Omental fat pad (tissue), 3 donors: ENCODE measurements at regions not wholly inside any gene's neighbourhood (a gene's known extent, or its start where the extent isn't known, plus 50 kb on each side); places are given as distances from the start of the nearest gene placed in this dataset.

Experiments
- ATAC-seq: fragments of 150-250 bp; one replicate; pipeline ENCODE4 v1.9.1; 2016; ENCODE audit warnings: mild to moderate bottlenecking, moderate library complexity; ENCODE audit not compliant: low FRiP score
- DNase-seq: peaks from one replicate; pipeline ENCODE4 v3.0.0-alpha.2; 2019; ENCODE audit warnings: low spot score
- TF ChIP-seq, protein P1 (sequence below), 3 donors: fragments of 450-650 bp; IDR thresholded peaks; one replicate each; pipeline ENCODE4 v1.5.1; 2016 to 2017; ENCODE audit warnings: antibody characterized with exemption in 3 of 3, mild to moderate bottlenecking in 3 of 3, moderate library complexity in 2 of 3

DNA sequence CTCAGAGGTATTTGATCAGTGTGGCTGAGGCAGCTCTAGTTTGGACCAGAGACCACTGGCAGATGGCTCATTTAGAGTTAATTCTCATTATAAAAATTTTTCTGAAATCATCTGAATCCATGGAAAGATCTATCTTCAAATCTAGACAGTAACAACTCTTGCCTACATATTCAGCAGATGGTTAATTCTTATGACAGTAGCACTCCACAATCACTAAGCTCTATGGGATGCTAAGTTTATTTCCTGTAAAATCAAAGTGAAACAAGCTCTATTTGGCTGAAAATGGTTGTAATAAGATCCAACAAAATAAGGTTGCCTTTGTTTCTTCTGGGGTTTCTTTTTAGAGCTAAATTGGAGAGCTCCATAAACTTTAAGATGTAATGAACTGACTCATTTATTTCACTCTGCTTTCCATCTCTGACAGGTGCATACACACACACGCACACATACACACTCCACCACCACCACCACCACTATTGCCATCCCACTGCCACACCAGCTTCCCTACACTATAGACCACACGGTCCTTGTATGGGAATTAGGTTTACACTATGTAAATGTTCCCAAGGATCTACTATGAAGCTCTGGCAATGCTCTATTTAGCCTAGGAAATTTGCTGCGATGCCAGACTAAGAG, 293.1 kb downstream of the RPAP3 start:
- no peak for ATAC-seq
- TF ChIP-seq, protein P1, sequence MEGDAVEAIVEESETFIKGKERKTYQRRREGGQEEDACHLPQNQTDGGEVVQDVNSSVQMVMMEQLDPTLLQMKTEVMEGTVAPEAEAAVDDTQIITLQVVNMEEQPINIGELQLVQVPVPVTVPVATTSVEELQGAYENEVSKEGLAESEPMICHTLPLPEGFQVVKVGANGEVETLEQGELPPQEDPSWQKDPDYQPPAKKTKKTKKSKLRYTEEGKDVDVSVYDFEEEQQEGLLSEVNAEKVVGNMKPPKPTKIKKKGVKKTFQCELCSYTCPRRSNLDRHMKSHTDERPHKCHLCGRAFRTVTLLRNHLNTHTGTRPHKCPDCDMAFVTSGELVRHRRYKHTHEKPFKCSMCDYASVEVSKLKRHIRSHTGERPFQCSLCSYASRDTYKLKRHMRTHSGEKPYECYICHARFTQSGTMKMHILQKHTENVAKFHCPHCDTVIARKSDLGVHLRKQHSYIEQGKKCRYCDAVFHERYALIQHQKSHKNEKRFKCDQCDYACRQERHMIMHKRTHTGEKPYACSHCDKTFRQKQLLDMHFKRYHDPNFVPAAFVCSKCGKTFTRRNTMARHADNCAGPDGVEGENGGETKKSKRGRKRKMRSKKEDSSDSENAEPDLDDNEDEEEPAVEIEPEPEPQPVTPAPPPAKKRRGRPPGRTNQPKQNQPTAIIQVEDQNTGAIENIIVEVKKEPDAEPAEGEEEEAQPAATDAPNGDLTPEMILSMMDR (IDR thresholded peaks at IDR 0.05), result no peak
- DNase-seq, result no peak

DNA sequence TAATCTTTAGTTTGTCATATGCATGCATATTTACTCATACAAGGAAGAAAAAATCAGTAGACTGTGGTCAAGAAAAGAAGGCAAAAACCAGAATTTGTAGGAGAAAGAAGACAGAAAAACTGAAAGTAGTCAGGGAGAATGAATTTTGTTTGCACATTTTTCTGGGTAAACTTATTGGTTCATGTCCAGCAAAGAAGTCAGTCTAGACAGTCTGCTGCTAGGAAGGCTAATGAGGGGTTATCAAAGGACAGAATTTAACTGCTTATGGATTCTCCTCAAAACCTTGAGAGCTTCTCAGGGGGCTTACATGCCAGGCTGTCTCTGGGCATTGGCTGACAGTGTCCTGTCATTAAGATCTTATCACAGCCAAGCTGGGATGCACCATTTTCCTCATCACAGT, 293.9 kb downstream of the RPAP3 start:
- ATAC-seq (no peak), DNase-seq (no peak)
- TF ChIP-seq, protein P1 (IDR thresholded peaks at IDR 0.05), result no peak

DNA sequence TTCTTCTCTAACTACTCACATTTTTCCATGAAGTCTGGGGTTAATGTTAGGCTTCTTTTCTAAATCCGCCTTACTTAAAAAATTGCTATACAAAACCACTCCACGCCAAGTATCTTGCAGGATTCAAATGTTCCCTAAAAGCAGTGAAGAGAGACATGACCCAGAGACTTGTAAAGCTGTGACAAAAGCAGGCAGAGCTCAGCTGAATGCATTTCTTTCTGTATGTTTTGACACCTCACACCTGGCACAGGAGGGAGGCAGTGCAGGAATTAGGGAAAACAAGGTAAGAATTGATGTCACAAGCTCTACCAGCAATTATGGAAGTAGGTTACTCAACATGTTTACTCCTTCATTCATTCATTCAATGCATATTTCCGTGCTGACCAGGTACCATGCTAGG, 295.0 kb downstream of the RPAP3 start:
- DNase-seq (no peak), ATAC-seq (no peak)
- TF ChIP-seq, protein P1 (IDR thresholded peaks at IDR 0.05), result no peak

DNA sequence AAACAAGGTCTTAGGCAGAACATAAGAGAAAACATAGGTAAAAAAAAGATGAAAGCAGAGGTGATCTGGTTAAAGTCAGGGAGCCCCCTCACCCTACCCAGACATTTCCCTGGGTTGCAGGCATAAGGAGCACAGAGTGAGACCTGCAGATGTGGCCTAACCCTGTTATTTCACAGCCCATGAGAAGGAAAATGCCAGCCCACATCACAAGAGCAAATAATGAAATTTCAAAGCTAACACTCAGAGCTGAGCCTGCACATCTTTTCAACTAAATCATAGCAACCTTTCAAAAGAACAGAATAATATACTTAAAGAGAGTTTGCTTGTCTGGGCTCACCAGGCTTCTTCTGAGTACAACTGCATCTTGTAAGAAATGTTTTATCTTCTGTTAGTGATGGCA, 295.4 kb downstream of the RPAP3 start:
- ATAC-seq, result no peak
- TF ChIP-seq, protein P1 (IDR thresholded peaks at IDR 0.05), result no peak
- no peak for DNase-seq

DNA sequence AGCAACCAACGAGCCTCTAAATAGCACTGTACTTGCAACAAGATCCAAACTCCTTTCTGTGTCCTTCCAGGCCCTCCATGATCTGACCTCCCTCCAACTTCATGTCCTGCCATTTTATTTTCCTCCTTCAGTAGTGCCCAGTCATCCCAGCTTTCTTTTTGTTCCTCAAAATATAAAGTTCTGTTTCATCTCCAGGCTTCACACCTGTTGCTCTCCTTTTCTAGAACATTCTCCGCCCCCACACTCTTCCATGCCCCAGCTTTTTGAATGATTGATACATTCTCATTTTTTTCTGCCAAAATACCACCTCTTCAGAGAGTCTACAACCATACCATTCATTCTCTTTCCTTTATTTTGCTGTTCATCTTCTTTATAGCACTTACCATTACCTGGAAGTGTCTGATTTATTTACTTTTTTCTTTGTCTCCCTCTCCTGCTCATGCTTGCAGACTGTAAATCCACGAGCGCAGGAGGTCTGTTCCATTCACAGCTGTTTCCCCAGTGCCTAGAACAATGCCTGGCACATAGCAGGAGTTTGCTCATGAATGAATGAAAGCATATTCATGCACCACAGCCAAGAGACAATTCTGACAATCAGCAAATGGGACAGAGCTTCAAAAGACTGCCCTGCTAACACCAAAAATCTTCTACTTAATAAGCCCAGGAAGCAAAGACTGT, 296.4 kb downstream of the RPAP3 start:
- TF ChIP-seq, protein P1 (IDR thresholded peaks at IDR 0.05), result no peak

DNA sequence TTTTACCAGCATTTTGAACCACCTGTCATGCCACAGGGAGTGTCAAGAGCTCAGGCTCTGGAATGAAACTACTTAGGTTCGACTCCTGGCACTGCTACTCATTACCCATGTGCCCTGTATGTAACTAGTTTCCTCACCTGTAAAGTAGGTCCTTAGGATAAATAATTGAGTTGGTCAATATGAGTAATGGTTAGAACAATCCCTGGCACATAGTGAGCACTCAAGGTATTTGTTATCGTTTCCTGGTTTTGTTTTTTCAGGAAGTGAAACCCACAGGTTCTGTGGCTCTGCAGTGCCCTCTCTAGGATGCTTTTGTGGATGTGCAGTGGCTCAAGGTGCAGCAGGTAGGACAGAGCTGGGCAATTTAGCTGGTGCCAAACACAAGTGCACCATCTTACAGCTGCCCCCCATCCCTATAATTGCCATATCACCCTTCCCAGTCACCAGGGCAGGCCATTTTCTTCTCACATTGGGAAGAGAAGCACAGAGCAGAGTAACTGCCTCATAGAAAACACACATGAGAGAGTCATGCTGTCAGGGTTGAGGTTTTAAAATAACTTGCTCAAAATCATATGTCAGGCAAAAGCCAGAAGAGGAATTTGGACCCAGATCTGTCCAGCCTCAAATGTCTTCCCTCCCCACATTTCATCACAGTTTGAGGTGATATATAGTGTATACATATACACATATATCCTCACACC, 297.5 kb downstream of the RPAP3 start:
- ATAC-seq, result no peak

More for the DNA sequence above, 296.4 kb downstream of the RPAP3 start:
- DNase-seq (no peak), ATAC-seq (no peak)

More for the DNA sequence above, 297.5 kb downstream of the RPAP3 start:
- TF ChIP-seq, protein P1 (IDR thresholded peaks at IDR 0.05), result no peak
- DNase-seq, result no peak
